Panc1 (cell line): ENCODE measurements at regions not wholly inside any gene's neighbourhood (a gene's known extent, or its start where the extent isn't known, plus 50 kb on each side); places are given as distances from the start of the nearest gene placed in this dataset.
A peak's percentile ranks its signal among the peaks of the same experiment; 100 is the strongest.

Experiments used
- ATAC-seq: fragments of 200-7000 bp; cut with Tn5 transposase; 2 replicates; pipeline ENCODE4 v1.9.1; 2020; ENCODE audit warnings: mild to moderate bottlenecking, moderate library complexity
- BruUV-seq: library from RNA; stranded (reverse); fragments of 400-500 nt; replicated peaks from 2 replicates; lab custom pipeline; 2021; lab: Mats Ljungman, UMichigan
- CTCF ChIA-PET: fragments of 300-600 bp; sonication (Branson Sonifier 250); formaldehyde crosslinking; loops from one replicate; lab custom pipeline; 2022; ENCODE audit warnings: antibody characterized with exemption; lab: Charles Lee
- POLR2A ChIA-PET: fragments of 300-600 bp; sonication (Branson Sonifier 250); formaldehyde crosslinking; loops from one replicate; lab custom pipeline; 2022; ENCODE audit warnings: antibody characterized with exemption; lab: Charles Lee
- DNase-seq: peaks from one replicate; pipeline ENCODE4 v3.0.0-alpha.2; 2010; ENCODE audit warnings: low read depth, low spot score
- H3K27ac ChIP-seq: 2 replicates; pipeline ENCODE4 v1.5.1; 2011; ENCODE audit warnings: mild to moderate bottlenecking, low read length, inconsistent platforms
- H3K27me3 ChIP-seq: fragments of 200-500 bp; sonication (Bioruptor generic); 2 replicates; pipeline ENCODE4 v1.6.0; 2014; ENCODE audit warnings: low read length, inconsistent platforms; ENCODE audit not compliant: control insufficient read depth, insufficient read depth
- H3K36me3 ChIP-seq: fragments of 200-500 bp; sonication (Bioruptor generic); 2 replicates; pipeline ENCODE4 v1.5.1; 2014; ENCODE audit warnings: inconsistent platforms, mild to moderate bottlenecking, low read length, moderate library complexity; ENCODE audit not compliant: control insufficient read depth, insufficient read depth
- H3K4me1 ChIP-seq: 2 replicates; pipeline ENCODE4 v1.5.1; 2011; ENCODE audit warnings: inconsistent platforms, mild to moderate bottlenecking, low read length, moderate library complexity; ENCODE audit not compliant: control insufficient read depth, insufficient read depth
- H3K4me3 ChIP-seq, 2 experiments: 2 replicates each; pipeline ENCODE4 v1.5.1; 2011 to 2012; ENCODE audit warnings: low read depth in 2 of 2, low read length in 2 of 2, mild to moderate bottlenecking in 2 of 2, inconsistent platforms in 1 of 2, moderate library complexity in 1 of 2
- H3K9me3 ChIP-seq: fragments of 200-500 bp; sonication (Bioruptor generic); 2 replicates; pipeline ENCODE4 v1.5.1; 2014; ENCODE audit warnings: low read depth, mild to moderate bottlenecking, inconsistent platforms, low read length, moderate library complexity; ENCODE audit not compliant: control insufficient read depth, insufficient read depth
- POLR2AphosphoS5 ChIP-seq: IDR thresholded peaks from 2 replicates; pipeline ENCODE4 v1.6.1; 2012; ENCODE audit warnings: mild to moderate bottlenecking, low read depth, low read length, moderate library complexity
- REST ChIP-seq, 2 experiments: IDR thresholded peaks; 2 replicates each; pipeline ENCODE4 v1.6.1; 2011 to 2012; ENCODE audit warnings: low read depth in 2 of 2, control low read depth in 1 of 2, low read length in 1 of 2, mild to moderate bottlenecking in 1 of 2, moderate library complexity in 1 of 2; ENCODE audit not compliant: insufficient read depth in 1 of 2
- SIN3A ChIP-seq: IDR thresholded peaks from 2 replicates; pipeline ENCODE4 v1.6.1; 2012; ENCODE audit warnings: low read depth, mild to moderate bottlenecking, low read length, moderate library complexity, borderline replicate concordance; ENCODE audit not compliant: insufficient read depth
- TCF7L2 ChIP-seq: IDR thresholded peaks from 2 replicates; pipeline ENCODE4 v1.6.1; 2011; ENCODE audit warnings: mild to moderate bottlenecking, low read depth, low read length, inconsistent platforms
- in situ Hi-C: cut with HindIII; loops from 2 replicates; pipeline ENCODE4 v1.10.0; 2016; ENCODE audit warnings: low sequenced_read_pairs, low pct_unique_long_range_greater_than_20kb
- intact Hi-C: fragments of 100-400 bp; cut with micrococcal nuclease; formaldehyde crosslinking; loops from one replicate; pipeline ENCODE4 v1.10.0; 2022; ENCODE audit not compliant: unreplicated experiment
- TF ChIP-seq, protein P1 (sequence below): fragments of 450-650 bp; IDR thresholded peaks from 2 replicates; pipeline ENCODE4 v1.5.1; 2017; ENCODE audit warnings: mild to moderate bottlenecking

DNA sequence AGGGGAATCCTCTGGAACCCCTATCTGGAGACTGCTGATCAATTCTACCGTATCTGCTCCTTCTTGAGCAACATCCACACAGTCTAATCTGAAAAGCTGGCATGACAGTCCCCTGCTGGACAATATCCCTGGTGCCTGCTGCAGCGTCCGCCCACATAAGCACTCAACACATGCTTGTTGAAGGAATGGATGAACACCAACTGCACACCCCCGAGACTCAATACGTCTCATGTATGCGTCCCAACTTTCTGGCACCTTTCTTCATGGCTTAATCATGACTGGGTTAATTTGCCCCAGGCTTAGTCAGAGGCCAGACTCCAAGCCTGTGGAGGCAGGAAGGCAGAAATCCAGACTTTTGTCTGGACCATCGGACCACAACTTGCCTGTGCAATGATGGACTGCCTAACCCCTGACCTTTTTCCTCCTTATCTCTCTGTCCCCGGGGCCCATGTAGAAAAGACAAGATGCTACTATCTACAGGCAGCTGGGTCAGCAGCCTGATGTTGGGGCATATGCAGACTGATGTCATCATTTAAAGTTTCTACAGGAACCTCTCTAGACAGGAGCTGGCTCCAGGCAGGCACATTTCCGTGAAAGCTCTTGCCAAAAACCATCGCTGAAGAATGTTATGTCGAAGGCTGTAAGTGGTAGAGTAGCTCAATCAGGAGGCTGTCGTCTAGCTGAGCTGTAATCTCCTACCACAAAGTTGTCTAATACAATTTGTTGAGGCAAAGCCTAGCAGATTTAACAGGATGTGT lies 114.1 kb upstream of the TPM1 start:
- TF ChIP-seq TCF7L2: no peak
- TF ChIP-seq, protein P1, sequence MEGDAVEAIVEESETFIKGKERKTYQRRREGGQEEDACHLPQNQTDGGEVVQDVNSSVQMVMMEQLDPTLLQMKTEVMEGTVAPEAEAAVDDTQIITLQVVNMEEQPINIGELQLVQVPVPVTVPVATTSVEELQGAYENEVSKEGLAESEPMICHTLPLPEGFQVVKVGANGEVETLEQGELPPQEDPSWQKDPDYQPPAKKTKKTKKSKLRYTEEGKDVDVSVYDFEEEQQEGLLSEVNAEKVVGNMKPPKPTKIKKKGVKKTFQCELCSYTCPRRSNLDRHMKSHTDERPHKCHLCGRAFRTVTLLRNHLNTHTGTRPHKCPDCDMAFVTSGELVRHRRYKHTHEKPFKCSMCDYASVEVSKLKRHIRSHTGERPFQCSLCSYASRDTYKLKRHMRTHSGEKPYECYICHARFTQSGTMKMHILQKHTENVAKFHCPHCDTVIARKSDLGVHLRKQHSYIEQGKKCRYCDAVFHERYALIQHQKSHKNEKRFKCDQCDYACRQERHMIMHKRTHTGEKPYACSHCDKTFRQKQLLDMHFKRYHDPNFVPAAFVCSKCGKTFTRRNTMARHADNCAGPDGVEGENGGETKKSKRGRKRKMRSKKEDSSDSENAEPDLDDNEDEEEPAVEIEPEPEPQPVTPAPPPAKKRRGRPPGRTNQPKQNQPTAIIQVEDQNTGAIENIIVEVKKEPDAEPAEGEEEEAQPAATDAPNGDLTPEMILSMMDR: peak; percentile 46
- intact Hi-C loops (no loop called here), in situ Hi-C loops (no loop called here)
- H3K27ac ChIP-seq: peak overlapping the region; percentile 59; the same call in 1 of the 2 replicates
- BruUV-seq: no TSS peak
- ChIA-PET CTCF (interaction anchor here (0.9 kb wide), 1 partner anchor 12 kb away, joined by 3 read pairs; no protein-coding TSS in a partner anchor), POLR2A (interaction anchor here (0.5 kb wide), 1 partner anchor 118 kb away, joined by 3 read pairs; no protein-coding TSS in a partner anchor)
- H3K36me3 ChIP-seq: no peaks in the 10 kb centered on the region
- no peaks in the 10 kb centered on the region for H3K9me3 ChIP-seq
- ATAC-seq (peak; percentile 77), DNase-seq (no peak)
- H3K4me1 ChIP-seq: peaks cover 11% of the 10 kb centered on the region
- no peak overlapping the region for H3K4me3 ChIP-seq
- no peaks in the 10 kb centered on the region for H3K27me3 ChIP-seq

DNA sequence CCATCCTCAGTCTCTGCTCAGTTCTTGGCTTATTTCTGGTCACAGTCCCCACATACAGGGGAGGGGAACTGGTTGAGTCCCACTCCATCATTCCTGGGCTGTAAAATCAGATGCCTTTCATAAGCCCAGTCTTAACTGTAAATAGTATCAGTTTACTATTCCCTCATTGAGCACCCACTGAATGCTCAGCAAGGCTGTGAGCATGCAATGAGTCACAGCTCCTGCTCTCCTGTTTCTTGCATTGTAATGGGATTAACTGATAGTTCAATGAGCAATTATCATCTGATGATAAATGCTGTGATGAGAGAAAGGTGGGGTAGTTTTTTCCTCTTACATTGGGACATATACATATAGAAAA lies 113.6 kb upstream of the TPM1 start:
- H3K4me1 ChIP-seq: peaks cover 11% of the 10 kb centered on the region
- peak; percentile 79 for ATAC-seq
- in situ Hi-C loops (no loop called here), intact Hi-C loops (no loop called here)
- H3K4me3 ChIP-seq: no peak overlapping the region
- H3K9me3 ChIP-seq: no peaks in the 10 kb centered on the region
- no peaks in the 10 kb centered on the region for H3K36me3 ChIP-seq
- CTCF ChIA-PET: interaction anchor here (0.9 kb wide), 1 partner anchor 12 kb away, joined by 3 read pairs; no protein-coding TSS in a partner anchor
- no peaks in the 10 kb centered on the region for H3K27me3 ChIP-seq
- H3K27ac ChIP-seq: no peak overlapping the region; the same call in 1 of the 2 replicates
- TF ChIP-seq, protein P1: no peak
- TF ChIP-seq POLR2AphosphoS5 (no peak), TCF7L2 (no peak), SIN3A (no peak), REST (IDR thresholded peaks at IDR 0.05; ENCODE audit: insufficient read depth in 1 of 2, low read depth in 2 of 2, low read length in 1 of 2) (no peak)
- POLR2A ChIA-PET: no interaction called here
- no TSS peak for BruUV-seq
- peak; percentile 43 for DNase-seq
